Endothelial cell of hepatic sinusoid (primary cell): ENCODE measurements at regions not wholly inside any gene's neighbourhood (a gene's known extent, or its start where the extent isn't known, plus 50 kb on each side); places are given as distances from the start of the nearest gene placed in this dataset.
"Not testable (repeated sequence)": the region's sequence is repeated elsewhere in the genome, so short reads cannot be mapped to it uniquely, and the experiment has no call there.

Experiments used
- in situ Hi-C: cut with HindIII; loops from 2 replicates; pipeline ENCODE4 v1.10.0; 2017; ENCODE audit warnings: low sequenced_read_pairs

GRCh38 chr5:169416583-169417196, 115.8 kb upstream of the SLIT3 start:
- in situ Hi-C loops = loop anchor here (5.0 kb wide), 1 partner anchor 56 kb away; no protein-coding TSS in a partner anchor

DNA sequence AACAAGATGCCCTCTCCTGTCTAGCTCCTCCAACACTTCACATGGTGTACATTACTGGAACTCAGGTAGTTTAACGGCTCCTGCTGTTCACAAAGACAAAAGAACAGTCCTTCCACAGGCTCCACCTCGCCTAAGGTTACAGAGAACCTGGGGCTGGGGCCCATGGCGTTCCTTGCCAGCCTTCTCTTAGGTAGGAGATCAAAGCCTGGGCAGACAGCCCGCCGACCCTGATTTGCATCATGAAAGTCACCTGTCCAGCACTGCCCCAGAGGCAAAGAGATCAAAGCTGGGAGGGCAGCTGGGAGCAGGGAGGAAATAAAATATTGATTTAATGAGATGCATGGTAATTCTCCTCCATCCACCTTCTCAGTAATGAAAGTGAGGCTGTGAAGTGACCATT, 115.0 kb upstream of the SLIT3 start:
- in situ Hi-C loops = loop anchor here (5.0 kb wide), 1 partner anchor 56 kb away; no protein-coding TSS in a partner anchor

DNA sequence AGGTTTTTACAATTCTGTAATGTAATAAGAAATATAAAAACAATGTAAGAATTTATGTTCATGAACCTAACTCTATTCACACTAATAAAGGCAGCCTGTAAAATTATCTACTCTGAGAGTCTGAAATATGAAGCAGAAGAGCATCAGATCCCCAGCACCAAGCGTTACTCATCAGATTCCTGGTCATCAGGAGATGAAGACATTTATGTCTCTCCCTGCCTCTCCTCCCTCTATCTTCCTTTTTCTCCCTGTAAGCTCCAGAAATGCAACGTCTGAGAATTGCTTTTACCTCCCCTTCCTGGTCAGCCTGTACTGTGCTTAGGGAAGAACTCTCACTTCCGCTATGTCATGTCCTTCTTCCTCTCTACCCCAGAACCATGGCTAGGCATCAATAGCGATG, 114.4 kb upstream of the SLIT3 start:
- in situ Hi-C loops = loop anchor here (5.0 kb wide), 1 partner anchor 57 kb away; no protein-coding TSS in a partner anchor

- in situ Hi-C loops = no loop called here
Observed at GRCh38 chr5:169413416-169413815, 112.5 kb upstream of the SLIT3 start.

DNA sequence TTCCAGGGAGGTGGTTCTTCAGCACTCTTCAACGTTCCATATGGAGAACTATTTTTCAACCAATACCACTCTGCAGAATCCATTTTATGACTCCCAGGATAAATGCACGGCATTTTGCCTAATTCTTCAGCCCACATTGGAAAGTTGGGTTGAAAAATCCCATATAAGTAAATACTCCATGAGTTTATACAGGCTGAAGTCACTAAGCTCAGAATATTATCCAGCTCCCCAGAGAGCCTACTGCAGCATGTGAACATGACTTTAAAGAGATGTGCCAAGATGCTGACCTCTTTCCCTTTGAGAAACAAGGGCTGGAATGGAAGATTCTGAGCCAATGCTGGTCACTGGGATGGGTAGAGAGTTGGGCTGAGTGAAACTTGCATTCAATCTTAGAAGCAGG, 111.9 kb upstream of the SLIT3 start:
- in situ Hi-C loops = no loop called here

- in situ Hi-C loops = no loop called here
Observed at GRCh38 chr5:169411786-169412430, 111.0 kb upstream of the SLIT3 start.

DNA sequence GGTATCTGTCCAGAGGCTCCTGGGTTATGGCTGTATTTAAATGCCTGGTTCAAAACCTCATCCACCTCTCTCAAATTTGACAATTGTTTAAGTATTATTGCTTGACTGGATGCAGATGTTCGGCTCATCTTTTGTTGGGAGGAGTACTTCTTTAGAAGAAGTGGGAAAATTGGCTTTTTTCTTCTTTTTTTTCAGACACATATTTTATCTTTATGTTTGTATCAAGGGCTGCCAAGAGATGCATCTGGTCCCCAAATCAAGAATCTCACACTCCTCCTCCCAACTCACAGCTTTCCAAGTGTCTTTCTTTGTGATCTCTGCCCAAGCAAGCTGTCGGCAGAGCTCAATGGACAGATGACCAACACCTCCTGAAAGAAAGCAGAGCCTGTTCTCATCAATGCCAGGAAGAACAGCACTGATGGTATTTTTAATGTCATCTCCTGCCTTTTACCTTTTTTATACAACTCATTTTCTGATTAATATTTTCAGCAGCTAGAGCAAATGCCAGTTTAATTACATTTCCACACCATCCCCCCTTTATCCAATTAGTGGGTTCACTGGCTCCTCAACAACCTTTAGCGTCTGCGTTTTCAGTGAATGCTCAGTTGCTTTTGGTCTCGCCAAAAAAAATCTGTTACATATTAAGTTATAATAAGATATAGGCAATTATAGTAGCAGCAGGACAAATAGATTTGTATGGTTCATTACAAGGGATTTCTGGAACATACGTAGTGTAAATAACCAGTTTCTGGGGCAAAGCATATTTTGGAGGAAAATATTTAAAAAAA, 110.3 kb upstream of the SLIT3 start:
- in situ Hi-C loops = no loop called here

DNA sequence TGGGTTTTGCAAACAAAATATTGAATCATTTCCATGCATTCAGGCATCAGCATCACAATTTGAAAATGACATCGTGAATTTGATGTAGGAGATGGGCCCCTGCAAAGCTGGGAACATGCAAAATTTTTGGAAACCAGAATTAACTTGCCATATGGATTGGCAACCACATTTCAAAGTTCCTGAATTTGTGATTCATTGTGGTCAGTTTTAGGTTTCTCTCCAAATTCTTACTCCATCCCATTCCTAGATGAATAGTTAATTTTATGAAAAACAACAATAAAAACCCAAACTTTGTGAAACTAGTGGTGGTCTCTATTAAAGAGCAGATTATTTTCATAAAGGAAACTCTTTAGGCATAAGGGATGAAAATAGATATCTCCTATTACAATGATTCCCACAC, 107.8 kb upstream of the SLIT3 start:
- in situ Hi-C loops = no loop called here

DNA sequence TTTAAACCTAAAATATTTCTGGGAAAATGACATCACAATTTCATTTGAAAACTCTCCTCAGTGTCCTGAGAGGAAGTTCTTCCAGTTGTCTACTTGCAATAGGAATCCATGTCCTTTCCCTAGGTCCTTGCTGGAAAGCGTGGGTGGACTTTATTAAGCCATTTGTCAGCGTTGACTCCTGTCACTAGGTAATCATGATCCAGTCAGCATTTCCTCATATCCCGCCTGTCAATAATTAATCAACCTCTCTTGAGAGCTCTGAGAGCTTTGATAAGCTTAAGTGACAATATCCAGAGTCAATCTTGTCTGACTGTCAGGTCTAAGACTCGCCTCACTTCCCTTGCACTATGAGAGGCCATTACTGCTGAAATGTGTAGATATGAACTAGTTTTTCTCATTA, 107.2 kb upstream of the SLIT3 start:
- in situ Hi-C loops = no loop called here

DNA sequence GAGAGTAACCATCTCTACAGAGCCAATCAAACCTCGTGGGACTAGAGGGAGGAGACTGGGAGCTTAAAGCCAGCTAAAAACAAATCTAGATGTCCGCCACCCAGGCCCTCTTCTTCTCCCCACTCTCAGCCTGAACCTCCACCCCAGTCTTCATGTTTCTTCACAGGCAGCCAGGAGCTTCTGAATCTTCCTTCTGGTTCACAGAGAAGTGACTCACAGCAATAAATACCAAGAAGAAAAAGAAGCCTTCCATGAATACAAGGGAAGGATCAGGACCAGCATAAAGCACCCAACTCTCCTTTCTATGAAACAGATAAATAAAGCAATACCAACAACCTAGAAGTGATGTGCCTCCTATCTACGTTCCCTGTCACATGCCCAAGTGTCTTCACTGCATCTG, 103.3 kb upstream of the SLIT3 start:
- in situ Hi-C loops = no loop called here

DNA sequence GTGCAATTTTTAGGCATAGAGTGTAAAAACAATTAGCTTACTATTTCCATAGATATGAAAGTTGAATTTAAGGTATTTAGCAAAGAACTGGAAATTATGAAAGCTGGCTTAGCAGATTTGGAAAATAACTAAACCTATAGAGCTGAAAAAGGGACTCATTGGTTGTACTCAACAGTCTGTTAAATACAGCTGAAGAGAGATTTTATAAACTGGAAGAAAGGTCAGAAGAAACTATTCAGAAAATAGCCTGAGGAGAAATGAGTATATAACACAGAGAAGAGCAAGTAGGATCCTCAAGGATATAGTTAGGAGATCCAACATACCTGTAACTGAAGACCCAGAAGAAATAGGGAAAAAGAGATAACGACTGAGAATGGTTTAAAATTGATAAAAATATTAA, 97.6 kb upstream of the SLIT3 start:
- in situ Hi-C loops = no loop called here

- in situ Hi-C loops = no loop called here
Observed at GRCh38 chr5:169395136-169395535, 94.2 kb upstream of the SLIT3 start.

GRCh38 chr5:169394371-169394770, 93.4 kb upstream of the SLIT3 start:
- in situ Hi-C loops = loop anchor here (5.0 kb wide), 1 partner anchor 33 kb away; no protein-coding TSS in a partner anchor

DNA sequence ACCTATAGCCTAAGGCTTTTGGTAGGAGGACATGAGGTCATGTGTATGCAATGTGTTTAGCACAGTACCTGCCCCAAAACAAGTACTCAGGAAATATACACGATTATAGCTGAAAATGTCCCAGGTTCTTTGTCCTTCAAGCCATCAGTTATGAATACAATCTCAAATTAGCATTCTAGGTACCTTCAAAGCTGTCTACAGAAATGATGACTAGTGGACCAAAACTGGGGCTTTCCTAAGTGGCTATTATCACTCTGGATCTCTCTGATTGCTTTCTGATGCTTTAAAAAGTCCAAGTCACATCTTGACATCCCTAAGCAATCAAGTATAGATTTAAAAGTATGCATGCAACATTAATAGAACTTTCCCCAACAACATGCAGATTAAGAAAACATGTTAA, 93.0 kb upstream of the SLIT3 start:
- in situ Hi-C loops = loop anchor here (5.0 kb wide), 1 partner anchor 33 kb away; no protein-coding TSS in a partner anchor

GRCh38 chr5:169390265-169390664, 89.3 kb upstream of the SLIT3 start:
- in situ Hi-C loops = loop anchor here (5.0 kb wide), 1 partner anchor 37 kb away; no protein-coding TSS in a partner anchor

DNA sequence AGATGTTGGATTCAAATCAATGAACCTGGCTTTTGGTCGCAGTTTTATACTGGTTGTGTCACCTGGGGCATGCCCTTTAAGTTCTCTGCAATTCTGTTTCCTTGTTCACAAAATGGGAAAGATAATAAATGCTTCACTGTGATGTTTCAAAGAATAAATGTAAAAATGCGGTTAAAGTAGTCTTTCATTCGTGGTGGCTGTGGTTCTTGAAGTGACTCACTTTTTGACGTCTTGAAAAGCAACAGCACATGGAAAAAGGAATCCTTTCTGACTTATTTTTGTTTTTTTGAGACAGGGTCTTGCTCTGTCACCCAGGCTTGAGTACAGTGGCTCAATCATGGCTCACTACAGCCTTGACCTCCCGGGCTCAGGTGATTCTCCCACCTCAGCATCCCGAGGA, 88.4 kb upstream of the SLIT3 start:
- in situ Hi-C loops = no loop called here

DNA sequence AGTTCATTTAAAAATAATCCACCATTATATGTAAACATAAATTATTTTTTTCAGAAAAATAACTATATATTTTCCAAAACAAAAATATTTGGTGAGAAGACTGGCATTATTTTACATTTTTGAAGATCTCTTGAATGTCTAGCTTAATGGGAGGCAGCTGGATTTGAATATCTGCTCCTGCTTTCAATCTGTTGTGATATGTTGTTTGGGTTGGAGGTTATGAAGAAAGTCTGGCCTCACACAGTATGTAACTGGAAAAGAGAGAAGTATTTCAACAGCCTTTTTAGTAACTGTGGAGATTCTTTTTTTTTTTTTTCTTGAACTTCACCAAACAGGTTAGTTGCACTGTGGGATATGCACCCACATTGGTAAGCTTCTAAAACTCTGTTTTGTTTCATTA, 84.7 kb upstream of the SLIT3 start:
- in situ Hi-C loops = no loop called here

DNA sequence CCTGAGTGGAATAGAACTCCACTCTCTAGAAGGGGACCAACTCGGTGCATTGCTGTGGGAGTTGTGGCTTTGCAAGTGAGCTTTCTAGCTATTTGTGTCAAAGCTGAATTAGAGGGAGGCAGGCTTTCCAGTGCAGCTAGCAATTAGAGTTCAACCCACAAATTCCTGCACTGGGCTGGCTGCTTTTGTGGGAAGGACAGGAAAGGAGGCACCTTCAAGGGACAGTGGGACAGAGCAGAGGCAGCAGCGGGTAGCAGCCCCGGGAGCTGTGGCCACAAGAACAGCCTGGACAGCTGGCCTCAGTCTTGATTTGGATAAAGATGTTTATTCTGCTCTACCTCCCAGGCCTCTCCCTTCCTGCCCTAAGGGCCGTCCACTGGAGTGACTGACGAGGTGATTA, 83.7 kb upstream of the SLIT3 start:
- in situ Hi-C loops = no loop called here

GRCh38 chr5:169374761-169375160, 73.8 kb upstream of the SLIT3 start:
- in situ Hi-C loops = no loop called here

- in situ Hi-C loops = no loop called here
Observed at GRCh38 chr5:169374111-169374510, 73.2 kb upstream of the SLIT3 start.

GRCh38 chr5:169371801-169372200, 70.9 kb upstream of the SLIT3 start:
- in situ Hi-C loops = not testable (repeated sequence)

DNA sequence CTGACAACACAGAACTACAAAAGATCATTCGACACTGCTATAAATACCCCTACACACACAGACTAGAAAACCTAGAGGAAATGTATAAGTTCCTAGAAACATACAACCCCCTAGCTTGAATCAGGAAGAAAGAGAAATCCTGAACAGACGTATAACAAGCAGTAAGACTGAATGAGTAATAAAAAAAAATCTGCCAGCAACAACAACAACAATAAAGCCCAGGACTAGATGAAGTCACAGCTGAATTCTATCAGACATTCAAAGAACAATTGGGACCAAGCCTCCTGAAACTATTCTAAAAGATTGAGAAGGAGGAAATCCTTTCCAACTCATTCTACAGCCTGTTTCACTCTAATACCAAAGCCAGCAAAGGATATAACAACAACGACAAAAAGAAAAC, 68.2 kb upstream of the SLIT3 start:
- in situ Hi-C loops = no loop called here
